ENCODE measurements at regions not wholly inside any gene's neighbourhood (a gene's known extent, or its start where the extent isn't known, plus 50 kb on each side); places are given as distances from the start of the nearest gene placed in this dataset.
"Not testable (repeated sequence)": the region's sequence is repeated elsewhere in the genome, so short reads cannot be mapped to it uniquely, and the experiment has no call there.

- H3K9me3 ChIP-seq (replicated peaks); H3K4me1 ChIP-seq; DNase-seq; H3K4me3 ChIP-seq; H3K36me3 ChIP-seq; intact Hi-C loops (cut with micrococcal nuclease); H3K27ac ChIP-seq (replicated peaks): not testable (repeated sequence)
- H3K27me3 ChIP-seq (ENCODE audit: low read depth), result peaks cover 14% of the 10 kb centered on the region
Observed at GRCh38 chr14:34381304-34381703, 80.7 kb downstream of the SPTSSA start.

GRCh38 chr14:34380471-34380845 lies 81.6 kb downstream of the SPTSSA start:
- intact Hi-C loops (cut with micrococcal nuclease), result no loop called here
- TF ChIP-seq CTCF (IDR thresholded peaks at IDR 0.05; ENCODE audit: borderline replicate concordance), result no peak
- Histone ChIP-seq H3K27ac (replicated peaks) (peak overlapping the region; percentile 63), H3K27me3 (ENCODE audit: low read depth) (peaks cover 14% of the 10 kb centered on the region), H3K4me1 (peaks cover 4% of the 10 kb centered on the region), H3K36me3 (no peaks in the 10 kb centered on the region), H3K4me3 (no peak overlapping the region), H3K9me3 (replicated peaks) (no peaks in the 10 kb centered on the region)
- DNase-seq, result no peak

GRCh38 chr14:34379816-34380470 lies 82.1 kb downstream of the SPTSSA start:
- Histone ChIP-seq H3K27ac (replicated peaks) (peak overlapping the region; percentile 63), H3K36me3 (no peaks in the 10 kb centered on the region), H3K27me3 (ENCODE audit: low read depth) (peaks cover 14% of the 10 kb centered on the region), H3K4me1 (peaks cover 4% of the 10 kb centered on the region), H3K9me3 (replicated peaks) (no peaks in the 10 kb centered on the region), H3K4me3 (no peak overlapping the region)
- intact Hi-C loops (cut with micrococcal nuclease), result no loop called here
- no peak for TF ChIP-seq CTCF (IDR thresholded peaks at IDR 0.05; ENCODE audit: borderline replicate concordance)
- no peak for DNase-seq

GRCh38 chr14:34376649-34377267 lies 85.3 kb downstream of the SPTSSA start:
- no peak for DNase-seq
- intact Hi-C loops (cut with micrococcal nuclease), result no loop called here
- Histone ChIP-seq H3K9me3 (replicated peaks) (no peaks in the 10 kb centered on the region), H3K4me1 (peaks cover 4% of the 10 kb centered on the region), H3K4me3 (no peak overlapping the region), H3K27ac (replicated peaks) (no peak overlapping the region), H3K36me3 (no peaks in the 10 kb centered on the region), H3K27me3 (ENCODE audit: low read depth) (no peaks in the 10 kb centered on the region)
- no peak for TF ChIP-seq CTCF (IDR thresholded peaks at IDR 0.05; ENCODE audit: borderline replicate concordance)

- no peak for TF ChIP-seq CTCF (IDR thresholded peaks at IDR 0.05; ENCODE audit: borderline replicate concordance)
- intact Hi-C loops (cut with micrococcal nuclease), result no loop called here
- no peaks in the 10 kb centered on the region for H3K27me3 ChIP-seq (ENCODE audit: low read depth)
- no peaks in the 10 kb centered on the region for H3K9me3 ChIP-seq (replicated peaks)
- H3K4me3 ChIP-seq, result no peak overlapping the region
- no peaks in the 10 kb centered on the region for H3K36me3 ChIP-seq
- no peak overlapping the region for H3K27ac ChIP-seq (replicated peaks)
- H3K4me1 ChIP-seq, result peaks cover 1% of the 10 kb centered on the region
- DNase-seq, result no peak
Observed at GRCh38 chr14:34374998-34375740, 86.9 kb downstream of the SPTSSA start.

GRCh38 chr14:34373191-34373590 lies 88.8 kb downstream of the SPTSSA start:
- intact Hi-C loops (cut with micrococcal nuclease), result no loop called here
- no peak overlapping the region for H3K4me3 ChIP-seq
- H3K9me3 ChIP-seq (replicated peaks), result no peaks in the 10 kb centered on the region
- no peak overlapping the region for H3K27ac ChIP-seq (replicated peaks)
- no peaks in the 10 kb centered on the region for H3K4me1 ChIP-seq
- H3K36me3 ChIP-seq, result no peaks in the 10 kb centered on the region
- no peaks in the 10 kb centered on the region for H3K27me3 ChIP-seq (ENCODE audit: low read depth)
- no peak for TF ChIP-seq CTCF (IDR thresholded peaks at IDR 0.05; ENCODE audit: borderline replicate concordance)
- DNase-seq, result no peak

Measured in left ventricle myocardium inferior (tissue), 1 donor.